ENCODE measurements at regions not wholly inside any gene's neighbourhood (a gene's known extent, or its start where the extent isn't known, plus 50 kb on each side); places are given as distances from the start of the nearest gene placed in this dataset.

DNA sequence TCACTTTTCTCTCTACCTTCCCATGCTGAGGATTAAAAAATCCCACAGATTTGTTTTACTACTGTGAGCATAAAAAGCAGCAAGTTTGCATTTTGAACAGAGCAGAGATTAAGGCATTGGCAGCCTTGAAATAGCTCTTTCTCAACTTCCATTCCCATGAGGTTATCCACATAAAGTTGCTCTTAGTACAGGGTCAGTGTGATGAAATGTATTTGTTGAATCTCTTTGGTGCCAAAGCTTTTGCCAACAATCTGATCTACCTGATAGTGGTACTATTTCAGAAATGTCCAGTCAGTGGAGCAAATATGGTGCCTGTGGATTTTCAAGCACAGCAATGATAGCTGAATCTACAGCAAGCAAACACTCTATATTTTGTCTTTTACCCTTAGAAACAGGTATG, 254.8 kb downstream of the INHBA start:
- H3K4me3 ChIP-seq (ENCODE audit: low read depth, low read length, poor library complexity, severe bottlenecking): no peak overlapping the region
- H4K20me1 ChIP-seq (ENCODE audit: insufficient read depth, low read length): no peaks in the 10 kb centered on the region
- intact Hi-C loops (cut with micrococcal nuclease; ENCODE audit: unreplicated experiment): no loop called here
- DNase-seq (ENCODE audit: low spot score): no peak
- no peak overlapping the region for H2AFZ ChIP-seq (ENCODE audit: low read length)
- no peak for TF ChIP-seq EZH2phosphoT487 (IDR thresholded peaks at IDR 0.05; ENCODE audit: borderline replicate concordance, low read depth, low read length)
- TF ChIP-seq, protein P1, sequence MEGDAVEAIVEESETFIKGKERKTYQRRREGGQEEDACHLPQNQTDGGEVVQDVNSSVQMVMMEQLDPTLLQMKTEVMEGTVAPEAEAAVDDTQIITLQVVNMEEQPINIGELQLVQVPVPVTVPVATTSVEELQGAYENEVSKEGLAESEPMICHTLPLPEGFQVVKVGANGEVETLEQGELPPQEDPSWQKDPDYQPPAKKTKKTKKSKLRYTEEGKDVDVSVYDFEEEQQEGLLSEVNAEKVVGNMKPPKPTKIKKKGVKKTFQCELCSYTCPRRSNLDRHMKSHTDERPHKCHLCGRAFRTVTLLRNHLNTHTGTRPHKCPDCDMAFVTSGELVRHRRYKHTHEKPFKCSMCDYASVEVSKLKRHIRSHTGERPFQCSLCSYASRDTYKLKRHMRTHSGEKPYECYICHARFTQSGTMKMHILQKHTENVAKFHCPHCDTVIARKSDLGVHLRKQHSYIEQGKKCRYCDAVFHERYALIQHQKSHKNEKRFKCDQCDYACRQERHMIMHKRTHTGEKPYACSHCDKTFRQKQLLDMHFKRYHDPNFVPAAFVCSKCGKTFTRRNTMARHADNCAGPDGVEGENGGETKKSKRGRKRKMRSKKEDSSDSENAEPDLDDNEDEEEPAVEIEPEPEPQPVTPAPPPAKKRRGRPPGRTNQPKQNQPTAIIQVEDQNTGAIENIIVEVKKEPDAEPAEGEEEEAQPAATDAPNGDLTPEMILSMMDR (conservative IDR thresholded peaks at IDR 0.05; ENCODE audit: low read length): no peak
- H3K79me2 ChIP-seq (ENCODE audit: insufficient read depth, low read depth, low read length): no peaks in the 10 kb centered on the region
- H3K36me3 ChIP-seq (ENCODE audit: insufficient read depth, low read length): no peaks in the 10 kb centered on the region
- ChIA-PET CTCF (ENCODE audit: unreplicated experiment) (no interaction called here), POLR2A (interaction anchor here (1.2 kb wide), 1 partner anchor 8 kb away, joined by 3 read pairs; no protein-coding TSS in a partner anchor)
- BruUV-seq (replicated peaks): no TSS peak
- H3K27ac ChIP-seq (ENCODE audit: low read depth, low read length, poor library complexity, severe bottlenecking): no peak overlapping the region
- no peaks in the 10 kb centered on the region for H3K4me1 ChIP-seq (ENCODE audit: insufficient read depth, low read length, poor library complexity, severe bottlenecking)
- no peak overlapping the region for H3K4me2 ChIP-seq (ENCODE audit: low read length)
- H3K9me2 ChIP-seq (ENCODE audit: insufficient read depth, low read length): no peaks in the 10 kb centered on the region
- H3K9me3 ChIP-seq (ENCODE audit: low read length): no peaks in the 10 kb centered on the region

DNA sequence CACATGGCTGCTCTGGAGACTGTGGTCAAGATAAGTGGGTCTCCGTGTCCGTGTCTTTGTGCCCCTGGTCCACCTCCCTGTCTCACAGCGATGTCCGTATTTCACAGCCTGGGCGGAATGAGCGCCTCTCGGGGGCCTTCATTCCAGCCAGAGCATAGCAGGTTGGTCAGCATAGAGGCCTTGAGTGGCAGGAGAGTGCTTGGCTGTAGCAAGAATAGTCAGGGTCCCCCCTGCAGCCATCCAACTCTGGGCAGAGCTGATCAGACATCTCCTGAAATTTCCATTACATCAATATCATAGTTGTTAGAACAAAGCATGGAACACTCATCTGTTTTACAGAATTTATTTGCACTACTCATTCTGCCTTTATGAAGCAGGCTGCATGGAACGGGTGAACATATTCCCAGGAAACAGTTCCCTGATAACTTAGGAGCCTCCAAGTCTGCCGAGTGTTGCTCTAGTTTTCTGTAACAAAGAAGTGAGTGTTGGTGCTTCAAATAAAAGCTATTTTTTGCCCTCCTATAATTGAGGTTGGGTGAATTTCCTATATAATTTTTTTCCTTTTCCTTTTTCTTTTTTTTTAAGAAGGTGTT, 255.3 kb downstream of the INHBA start:
- ChIA-PET CTCF (ENCODE audit: unreplicated experiment) (no interaction called here), POLR2A (no interaction called here)
- no peaks in the 10 kb centered on the region for H3K4me1 ChIP-seq (ENCODE audit: insufficient read depth, low read length, poor library complexity, severe bottlenecking)
- TF ChIP-seq, protein P1 (conservative IDR thresholded peaks at IDR 0.05; ENCODE audit: low read length): no peak
- TF ChIP-seq EZH2phosphoT487 (IDR thresholded peaks at IDR 0.05; ENCODE audit: borderline replicate concordance, low read depth, low read length): no peak
- no peaks in the 10 kb centered on the region for H4K20me1 ChIP-seq (ENCODE audit: insufficient read depth, low read length)
- no peaks in the 10 kb centered on the region for H3K9me3 ChIP-seq (ENCODE audit: low read length)
- no peaks in the 10 kb centered on the region for H3K9me2 ChIP-seq (ENCODE audit: insufficient read depth, low read length)
- intact Hi-C loops (cut with micrococcal nuclease; ENCODE audit: unreplicated experiment): no loop called here
- no peaks in the 10 kb centered on the region for H3K36me3 ChIP-seq (ENCODE audit: insufficient read depth, low read length)
- no peak for DNase-seq (ENCODE audit: low spot score)
- H3K4me3 ChIP-seq (ENCODE audit: low read depth, low read length, poor library complexity, severe bottlenecking): no peak overlapping the region
- no peak overlapping the region for H3K27ac ChIP-seq (ENCODE audit: low read depth, low read length, poor library complexity, severe bottlenecking)
- BruUV-seq (replicated peaks): no TSS peak
- H3K79me2 ChIP-seq (ENCODE audit: insufficient read depth, low read depth, low read length): no peaks in the 10 kb centered on the region
- no peak overlapping the region for H3K4me2 ChIP-seq (ENCODE audit: low read length)
- no peak overlapping the region for H2AFZ ChIP-seq (ENCODE audit: low read length)

DNA sequence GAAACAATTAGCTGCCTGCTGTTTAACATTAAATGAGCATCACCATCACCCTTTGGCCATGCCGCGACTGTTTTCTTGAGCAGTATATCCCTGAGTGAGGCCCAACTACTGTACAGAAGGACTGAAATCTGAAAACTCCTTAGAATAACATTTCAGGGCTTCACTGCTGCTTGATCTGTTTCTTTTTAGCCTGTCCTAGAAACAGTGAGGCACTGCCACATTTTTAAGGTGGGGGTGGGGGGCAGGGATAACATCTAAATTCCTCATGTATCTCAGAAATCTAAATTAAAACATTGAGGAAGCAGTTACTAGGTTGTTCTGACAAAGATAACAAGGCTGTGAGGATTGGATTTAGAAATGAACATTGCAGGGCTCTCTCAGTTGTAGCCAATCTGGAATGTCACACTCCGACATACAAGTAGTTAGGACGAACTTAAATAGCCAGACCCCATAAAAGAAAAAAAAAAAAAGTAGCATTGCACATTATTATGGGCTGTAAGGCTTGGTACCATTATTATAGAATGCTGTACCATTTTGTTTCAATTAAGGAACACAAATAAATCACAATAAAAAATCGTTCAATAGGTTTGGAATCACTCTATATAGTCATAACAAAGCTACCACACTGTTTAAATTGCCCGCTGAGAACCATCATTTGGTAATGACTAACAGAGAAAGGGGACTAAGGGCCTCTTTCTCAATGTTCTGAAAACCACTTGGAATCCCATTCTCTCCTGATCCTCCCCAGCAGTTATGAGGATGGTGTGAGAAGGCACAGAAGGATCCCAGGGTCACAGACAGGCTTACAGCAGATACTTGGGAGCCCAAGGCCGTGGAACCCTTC, 256.1 kb downstream of the INHBA start:
- no TSS peak for BruUV-seq (replicated peaks)
- intact Hi-C loops (cut with micrococcal nuclease; ENCODE audit: unreplicated experiment): no loop called here
- CTCF ChIA-PET (ENCODE audit: unreplicated experiment): no interaction called here
- no peak for DNase-seq (ENCODE audit: low spot score)
- H3K9me2 ChIP-seq (ENCODE audit: insufficient read depth, low read length): no peaks in the 10 kb centered on the region
- no peak overlapping the region for H3K4me3 ChIP-seq (ENCODE audit: low read depth, low read length, poor library complexity, severe bottlenecking)
- no peak overlapping the region for H3K27ac ChIP-seq (ENCODE audit: low read depth, low read length, poor library complexity, severe bottlenecking)
- no peak overlapping the region for H3K4me2 ChIP-seq (ENCODE audit: low read length)
- H3K36me3 ChIP-seq (ENCODE audit: insufficient read depth, low read length): no peaks in the 10 kb centered on the region
- no peaks in the 10 kb centered on the region for H3K79me2 ChIP-seq (ENCODE audit: insufficient read depth, low read depth, low read length)
- H2AFZ ChIP-seq (ENCODE audit: low read length): no peak overlapping the region
- POLR2A ChIA-PET: no interaction called here
- H3K9me3 ChIP-seq (ENCODE audit: low read length): no peaks in the 10 kb centered on the region
- H4K20me1 ChIP-seq (ENCODE audit: insufficient read depth, low read length): no peaks in the 10 kb centered on the region
- H3K4me1 ChIP-seq (ENCODE audit: insufficient read depth, low read length, poor library complexity, severe bottlenecking): no peaks in the 10 kb centered on the region
- TF ChIP-seq, protein P1 (conservative IDR thresholded peaks at IDR 0.05; ENCODE audit: low read length): no peak
- no peak for TF ChIP-seq EZH2phosphoT487 (IDR thresholded peaks at IDR 0.05; ENCODE audit: borderline replicate concordance, low read depth, low read length)
